Putamen (tissue), 1 donor: ENCODE measurements at regions not wholly inside any gene's neighbourhood (a gene's known extent, or its start where the extent isn't known, plus 50 kb on each side); places are given as distances from the start of the nearest gene placed in this dataset.

Experiments used
- DNase-seq: peaks from one replicate; pipeline ENCODE4 v3.0.0-alpha.2; 2016; ENCODE audit warnings: low spot score

DNA sequence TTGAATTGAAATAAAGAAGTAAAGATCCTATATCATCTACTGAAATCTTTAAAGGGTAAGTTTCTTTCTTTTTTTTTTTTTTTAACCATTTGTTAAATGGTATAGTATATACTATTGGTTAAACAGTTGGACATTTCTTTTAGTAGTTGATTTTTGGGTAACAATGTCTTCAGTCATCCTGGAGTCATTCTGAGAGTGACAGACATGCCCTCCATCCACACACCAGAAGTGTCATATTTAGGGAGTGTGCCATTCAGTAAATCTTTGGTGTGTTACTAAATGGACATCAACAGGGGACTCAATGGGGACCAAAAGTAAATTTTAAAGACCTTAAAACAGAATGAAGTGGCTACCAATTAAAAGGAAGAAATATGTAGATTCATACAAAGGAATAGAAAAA, 50.8 kb upstream of the SLC39A10 start:
- no peak for DNase-seq

GRCh38 chr2:195604706-195605105, 52.3 kb upstream of the SLC39A10 start:
- DNase-seq: no peak

DNA sequence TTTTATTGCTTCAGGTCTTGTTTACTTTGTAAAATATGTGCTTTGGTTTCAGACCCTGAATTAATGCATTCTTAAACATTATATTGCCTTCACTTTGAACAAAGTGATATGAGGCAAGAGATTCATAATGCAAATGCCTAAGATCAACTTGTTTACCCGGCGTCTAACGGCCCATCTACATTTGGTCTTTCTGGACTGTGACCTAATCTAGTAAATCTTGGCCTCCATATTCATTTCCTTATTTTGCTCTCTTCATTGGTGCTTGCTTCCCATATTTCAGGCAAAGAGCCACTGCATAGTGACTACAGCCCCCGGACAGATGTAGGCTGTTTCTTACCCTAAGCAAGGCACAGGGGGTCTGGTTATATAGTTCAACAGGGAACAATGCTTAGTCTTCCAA, 53.0 kb upstream of the SLC39A10 start:
- DNase-seq: no peak

DNA sequence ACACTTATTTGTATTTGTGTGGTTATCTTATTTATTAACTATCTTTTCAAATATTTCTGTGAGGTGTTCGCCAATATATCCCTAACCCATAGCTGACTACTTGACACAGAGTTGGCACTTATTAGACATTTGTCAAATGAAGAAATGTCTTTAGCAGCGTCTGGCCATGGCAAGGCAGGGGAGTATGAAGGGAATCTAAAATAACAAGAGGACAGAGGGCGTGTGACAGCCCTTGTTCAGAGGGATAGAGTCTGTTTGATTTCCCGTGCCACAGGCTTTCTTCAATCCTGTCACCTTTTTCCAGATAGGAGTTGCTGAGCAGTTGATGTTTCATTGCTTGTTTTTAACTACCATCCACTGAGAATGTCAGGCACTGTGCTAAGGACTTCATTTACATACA, 53.6 kb upstream of the SLC39A10 start:
- DNase-seq: no peak

GRCh38 chr2:195602687-195603086, 54.3 kb upstream of the SLC39A10 start:
- no peak for DNase-seq

DNA sequence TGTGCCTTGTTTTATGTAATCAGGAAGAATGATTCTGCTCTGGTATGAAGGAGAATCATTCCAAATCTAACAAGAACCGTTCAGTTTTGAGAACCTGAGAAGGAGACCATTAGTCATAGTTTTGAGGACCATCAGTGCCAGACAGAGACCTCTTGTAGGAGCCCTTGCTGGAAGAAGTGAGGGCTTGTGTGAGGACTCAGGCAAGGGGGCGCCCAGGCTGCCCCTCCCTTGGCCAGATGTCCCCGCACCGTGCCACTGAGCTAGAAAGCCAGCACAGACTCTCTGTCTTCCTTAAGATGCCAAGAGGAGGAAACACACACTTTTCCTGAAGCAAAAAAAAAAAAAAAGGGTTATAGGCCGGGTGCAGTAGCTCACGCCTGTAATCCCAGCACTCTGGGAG, 55.7 kb upstream of the SLC39A10 start:
- no peak for DNase-seq

- no peak for DNase-seq
Observed at GRCh38 chr2:195600778-195601177, 56.2 kb upstream of the SLC39A10 start.

DNA sequence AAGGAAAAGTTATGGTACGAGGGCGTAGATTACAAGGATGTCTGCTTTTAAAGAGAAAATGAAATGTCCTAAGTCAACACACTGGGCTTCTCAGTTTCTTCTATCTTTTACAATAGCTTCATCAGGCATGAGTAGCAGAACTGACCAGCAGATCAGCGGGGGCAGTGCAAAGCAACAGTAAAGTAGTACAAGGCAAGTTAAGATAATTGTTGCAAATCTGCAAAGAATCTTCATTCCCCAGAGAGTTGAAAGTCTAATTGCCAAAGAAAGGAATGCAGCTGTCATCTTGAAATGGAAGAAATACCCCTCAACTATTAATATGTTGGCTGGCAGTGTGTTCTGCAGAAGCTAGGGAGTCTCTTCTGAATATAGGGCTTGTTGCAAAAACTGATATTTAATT, 60.2 kb upstream of the SLC39A10 start:
- no peak for DNase-seq

DNA sequence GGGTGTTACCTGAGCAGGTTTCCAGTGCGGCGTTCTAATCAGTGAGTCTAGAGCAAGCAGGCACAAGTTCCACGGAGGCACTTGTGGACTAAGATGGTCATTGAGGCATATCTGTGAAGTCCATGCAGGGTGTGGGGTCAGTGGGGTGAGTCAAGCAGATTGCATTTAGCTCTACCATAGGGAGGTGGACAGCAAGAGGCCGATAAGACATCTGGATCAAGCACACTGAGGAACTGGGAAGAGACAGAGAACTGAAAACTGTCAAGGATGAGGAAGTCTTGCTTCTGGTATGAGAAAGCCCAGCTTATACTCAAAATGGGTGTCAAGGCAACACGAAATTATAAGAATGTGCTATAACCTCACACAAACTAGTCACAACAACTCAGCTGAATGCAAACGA, 61.2 kb upstream of the SLC39A10 start:
- no peak for DNase-seq

GRCh38 chr2:195594919-195595694, 61.9 kb upstream of the SLC39A10 start:
- no peak for DNase-seq

DNA sequence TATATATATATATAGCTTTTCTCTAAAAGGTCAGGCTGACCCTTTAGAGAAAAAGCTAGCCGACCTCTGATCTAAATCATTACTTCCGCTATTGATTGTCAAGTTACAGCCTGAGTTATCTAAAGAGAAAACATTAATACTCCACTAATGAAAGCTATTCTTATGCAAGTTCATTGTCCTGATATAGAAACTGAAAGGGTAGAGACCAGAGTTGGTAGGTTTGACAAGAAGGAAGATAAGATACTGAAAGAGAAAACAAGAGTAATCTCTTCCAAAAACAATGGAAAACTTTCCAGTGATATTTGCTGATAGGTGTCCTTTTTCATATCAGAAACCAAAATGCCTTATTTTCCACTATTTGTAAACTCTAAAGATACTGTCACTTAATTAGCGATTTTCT, 62.8 kb upstream of the SLC39A10 start:
- no peak for DNase-seq

GRCh38 chr2:195592105-195592504, 64.9 kb upstream of the SLC39A10 start:
- DNase-seq: no peak

DNA sequence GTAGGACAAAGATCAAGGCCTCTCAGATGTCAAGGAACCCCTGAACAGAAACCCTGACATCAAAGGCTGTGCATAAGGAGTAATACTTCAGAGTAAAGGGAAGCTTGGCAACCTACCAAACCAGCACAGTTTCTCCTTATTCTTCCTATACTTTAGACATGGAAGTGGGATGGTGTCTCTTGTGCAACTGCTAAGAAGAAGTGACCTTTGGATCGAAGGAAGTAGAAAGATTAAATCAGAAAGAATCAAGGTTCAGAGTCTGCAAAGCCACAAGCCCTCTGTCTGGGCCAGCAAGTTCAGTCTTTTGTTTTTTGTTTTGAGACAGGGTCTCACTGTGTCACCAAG, 66.2 kb upstream of the SLC39A10 start:
- no peak for DNase-seq

- no peak for DNase-seq
Observed at GRCh38 chr2:195590199-195590860, 66.7 kb upstream of the SLC39A10 start.

GRCh38 chr2:195587966-195588365, 69.1 kb upstream of the SLC39A10 start:
- no peak for DNase-seq

GRCh38 chr2:195586062-195586714, 70.8 kb upstream of the SLC39A10 start:
- no peak for DNase-seq

- no peak for DNase-seq
Observed at GRCh38 chr2:195582188-195582587, 74.8 kb upstream of the SLC39A10 start.

DNA sequence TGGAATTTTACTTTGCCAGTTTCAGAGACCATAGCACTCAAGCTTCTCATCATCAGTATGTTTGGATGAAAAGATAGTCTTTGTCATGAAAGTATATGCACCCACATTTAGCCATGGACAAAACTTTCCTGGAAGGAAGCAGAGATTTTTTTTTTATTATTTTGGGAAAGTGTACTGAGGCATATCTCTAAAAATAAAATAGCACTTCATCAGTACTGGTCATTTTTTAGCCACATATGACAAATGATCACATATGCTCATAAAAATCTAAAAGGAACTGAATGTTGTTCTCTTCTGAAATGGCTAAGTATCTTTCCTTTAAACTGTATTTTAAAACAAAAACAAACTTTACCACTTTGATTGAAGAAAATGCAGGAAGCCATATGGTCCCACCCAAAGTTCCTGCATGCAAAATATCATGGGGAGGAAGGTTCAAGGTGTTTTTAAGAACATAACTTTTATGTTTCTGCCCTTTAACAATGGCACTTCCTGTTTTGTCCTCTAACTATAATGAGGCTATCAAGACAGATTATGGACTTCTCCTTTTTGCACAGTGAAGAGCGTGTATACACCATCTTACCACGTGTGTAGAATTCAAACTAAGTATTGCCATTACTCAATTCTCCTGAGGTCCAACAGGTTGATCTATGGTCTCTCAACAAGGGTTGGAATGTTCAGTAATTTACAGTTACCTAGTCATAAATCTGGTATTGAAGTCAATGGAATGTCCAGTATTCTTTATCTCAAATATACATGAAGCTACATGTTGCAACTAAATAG, 77.1 kb upstream of the SLC39A10 start:
- DNase-seq: no peak

GRCh38 chr2:195575879-195576401, 81.1 kb upstream of the SLC39A10 start:
- DNase-seq: no peak

GRCh38 chr2:195575016-195575415, 82.0 kb upstream of the SLC39A10 start:
- DNase-seq: no peak

DNA sequence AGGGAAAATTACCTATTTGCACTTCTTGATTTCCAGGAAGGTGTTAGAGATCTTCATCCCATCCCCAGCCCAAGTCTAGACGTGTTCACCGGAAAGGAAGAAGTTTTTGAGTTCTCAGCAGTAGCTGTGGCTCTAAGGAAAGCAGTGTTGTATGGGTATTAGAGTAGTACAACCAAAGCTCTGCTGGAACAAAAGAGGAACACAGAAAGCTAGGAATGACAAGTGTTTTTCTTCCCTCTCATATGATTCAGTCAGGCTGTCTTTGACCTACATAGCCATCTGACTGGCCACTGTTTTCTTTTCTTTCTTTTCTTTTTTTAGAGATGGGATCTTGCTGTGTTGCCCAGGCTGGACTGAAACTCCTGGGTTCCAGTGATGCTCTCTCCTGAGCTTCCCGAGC, 82.7 kb upstream of the SLC39A10 start:
- DNase-seq: no peak
